HCT116 (cell line): ENCODE measurements at regions not wholly inside any gene's neighbourhood (a gene's known extent, or its start where the extent isn't known, plus 50 kb on each side); places are given as distances from the start of the nearest gene placed in this dataset.

Experiments used
- ATAC-seq: fragments of 200-7000 bp; cut with Tn5 transposase; 2 replicates; pipeline ENCODE4 v1.9.1; 2020; ENCODE audit warnings: mild to moderate bottlenecking, moderate library complexity
- BruUV-seq: library from RNA; stranded (reverse); fragments of 400-500 nt; replicated peaks from 2 replicates; lab custom pipeline; 2021; lab: Mats Ljungman, UMichigan
- CTCF ChIA-PET: fragments of 300-600 bp; sonication (Branson Sonifier 250); formaldehyde crosslinking; loops from one replicate; lab custom pipeline; 2021; ENCODE audit warnings: antibody characterized with exemption; lab: Charles Lee
- POLR2A ChIA-PET: fragments of 300-600, 350-600 bp; sonication (Branson Sonifier 250); formaldehyde crosslinking; loops from one replicate; lab custom pipeline; 2021; ENCODE audit warnings: antibody characterized with exemption; lab: Charles Lee
- RAD21 ChIA-PET, 2 experiments: fragments of 300-600 bp; sonication (Branson Sonifier 250); formaldehyde crosslinking; loops; one replicate each; lab custom pipeline; 2023; ENCODE audit warnings: low total read pairs in 2 of 2; ENCODE audit not compliant: uncharacterized antibody in 2 of 2, unreplicated experiment in 2 of 2, low non-redundant PET in 1 of 2; lab: Charles Lee
- DNase-seq: peaks from one replicate; pipeline ENCODE4 v3.0.0-alpha.2; 2010; ENCODE audit warnings: low read depth, low spot score
- H2AFZ ChIP-seq: fragments of 200-600 bp; shearing (Covaris generic), sonication (generic); 2 replicates; pipeline ENCODE4 v1.6.1; 2017; ENCODE audit warnings: low read depth, mixed run types, mixed read lengths, antibody characterized with exemption, low read length; ENCODE audit not compliant: poor library complexity, severe bottlenecking
- H3K27ac ChIP-seq: 2 replicates; pipeline ENCODE4 v1.5.1; 2012; ENCODE audit warnings: low read depth, low read length
- H3K27me3 ChIP-seq: fragments of 200-600 bp; sonication (generic); 2 replicates; pipeline ENCODE4 v1.6.1; 2016; ENCODE audit warnings: mixed run types, low read length, mixed read lengths; ENCODE audit not compliant: insufficient read depth
- H3K36me3 ChIP-seq, 2 experiments: fragments of 200-500 bp in 1 of 2; fragments of 200-600 bp in 1 of 2; sonication (Bioruptor generic) in 1 of 2; sonication (generic) in 1 of 2; 2 replicates each; pipeline versions ENCODE4 v1.5.1 to v1.6.1; 2014 to 2016; ENCODE audit warnings: low read length in 2 of 2, inconsistent platforms in 1 of 2, mixed read lengths in 1 of 2, mixed run types in 1 of 2; ENCODE audit not compliant: insufficient read depth in 2 of 2, control insufficient read depth in 1 of 2
- H3K4me1 ChIP-seq, 2 experiments: fragments of 200-600 bp in 1 of 2; sonication (generic) in 1 of 2; 2 replicates each; pipeline versions ENCODE4 v1.5.1 to v1.6.1; 2012 to 2017; ENCODE audit warnings: low read length in 2 of 2, inconsistent platforms in 1 of 2, mild to moderate bottlenecking in 1 of 2, mixed read lengths in 1 of 2, mixed run types in 1 of 2, moderate library complexity in 1 of 2; ENCODE audit not compliant: insufficient read depth in 2 of 2, control insufficient read depth in 1 of 2
- H3K4me2 ChIP-seq: fragments of 200-600 bp; sonication (generic); 2 replicates; pipeline ENCODE4 v1.6.1; 2017; ENCODE audit warnings: mixed run types, low read length, mixed read lengths
- H3K4me3 ChIP-seq, 2 experiments: fragments of 200-600 bp in 1 of 2; sonication (generic) in 1 of 2; replicated peaks in 1 of 2; 2 replicates each; pipeline ENCODE4 v1.5.1; 2011 to 2016; ENCODE audit warnings: low read length in 2 of 2, control low read depth in 1 of 2, low read depth in 1 of 2, mild to moderate bottlenecking in 1 of 2, mixed read lengths in 1 of 2, mixed run types in 1 of 2
- H3K79me2 ChIP-seq: fragments of 200-600 bp; sonication (generic); 2 replicates; pipeline ENCODE4 v1.6.1; 2017; ENCODE audit warnings: mild to moderate bottlenecking, mixed run types, low read length, moderate library complexity, mixed read lengths; ENCODE audit not compliant: insufficient read depth
- H3K9ac ChIP-seq: fragments of 200-600 bp; sonication (generic); 2 replicates; pipeline ENCODE4 v1.6.1; 2016; ENCODE audit warnings: low read length, mixed read lengths
- H3K9me2 ChIP-seq: fragments of 200-600 bp; sonication (generic), shearing (Covaris generic); 2 replicates; pipeline ENCODE4 v1.6.1; 2017; ENCODE audit warnings: mixed run types, mild to moderate bottlenecking, moderate library complexity; ENCODE audit not compliant: insufficient read depth
- H3K9me3 ChIP-seq, 2 experiments: fragments of 200-500 bp in 1 of 2; fragments of 200-600 bp in 1 of 2; sonication (Bioruptor generic) in 1 of 2; sonication (generic) in 1 of 2; 2 replicates each; pipeline ENCODE4 v1.6.1; 2014 to 2017; ENCODE audit warnings: low read length in 2 of 2, mixed read lengths in 2 of 2, inconsistent platforms in 1 of 2, low read depth in 1 of 2, mild to moderate bottlenecking in 1 of 2, mixed run types in 1 of 2, moderate library complexity in 1 of 2; ENCODE audit not compliant: control insufficient read depth in 1 of 2, insufficient read depth in 1 of 2
- H4K20me1 ChIP-seq: fragments of 200-600 bp; sonication (generic), shearing (Covaris generic); 2 replicates; pipeline ENCODE4 v1.6.1; 2017; ENCODE audit warnings: mixed run types, mild to moderate bottlenecking, moderate library complexity; ENCODE audit not compliant: insufficient read depth
- CBX3 ChIP-seq: IDR thresholded peaks from 2 replicates; pipeline ENCODE4 v1.6.1; 2012; ENCODE audit warnings: low read depth
- CEBPB ChIP-seq: IDR thresholded peaks from 2 replicates; pipeline ENCODE4 v1.6.1; 2012; ENCODE audit warnings: low read depth
- EZH2 ChIP-seq: fragments of 200-600 bp; sonication (generic); IDR thresholded peaks from 2 replicates; pipeline ENCODE4 v1.6.1; 2017; ENCODE audit warnings: antibody characterized with exemption, mixed run types
- SP1 ChIP-seq: IDR thresholded peaks from 2 replicates; pipeline ENCODE4 v1.6.1; 2012; ENCODE audit warnings: low read depth
- SRF ChIP-seq: IDR thresholded peaks from 2 replicates; pipeline ENCODE4 v1.6.1; 2012; ENCODE audit warnings: low read depth
- ZFX ChIP-seq: fragments of 450-650 bp; IDR thresholded peaks from 2 replicates; pipeline ENCODE4 v1.6.1; 2017
- ZNF274 ChIP-seq: fragments of 200-500 bp; sonication (Bioruptor generic); IDR thresholded peaks from 2 replicates; pipeline ENCODE4 v1.6.1; 2014; ENCODE audit warnings: mild to moderate bottlenecking, low read depth, low read length, inconsistent platforms
- intact Hi-C: fragments of 100-400 bp; cut with micrococcal nuclease; formaldehyde crosslinking; loops from 2 replicates; pipeline ENCODE4 v1.10.0; 2022
- TF ChIP-seq, protein P1 (sequence below), 3 experiments: fragments of 200-600 bp in 1 of 3; sonication (generic) in 1 of 3; IDR thresholded peaks in 2 of 3; conservative IDR thresholded peaks in 1 of 3; 2 replicates each; pipeline ENCODE4 v1.5.1; 2012 to 2017; ENCODE audit warnings: low read depth in 2 of 3, low read length in 2 of 3, antibody characterized with exemption in 1 of 3, borderline replicate concordance in 1 of 3, control low read depth in 1 of 3, mild to moderate bottlenecking in 1 of 3, mixed read lengths in 1 of 3, mixed run types in 1 of 3, moderate library complexity in 1 of 3; ENCODE audit not compliant: insufficient read depth in 1 of 3
- TF ChIP-seq, protein P2 (sequence below): IDR thresholded peaks from 2 replicates; pipeline ENCODE4 v1.6.1; 2012; ENCODE audit warnings: low read depth
- TF ChIP-seq, protein P3 (sequence below): IDR thresholded peaks from 2 replicates; pipeline ENCODE4 v1.6.1; 2012
- TF ChIP-seq, protein P4 (sequence below): IDR thresholded peaks from 2 replicates; pipeline ENCODE4 v1.6.1; 2012

DNA sequence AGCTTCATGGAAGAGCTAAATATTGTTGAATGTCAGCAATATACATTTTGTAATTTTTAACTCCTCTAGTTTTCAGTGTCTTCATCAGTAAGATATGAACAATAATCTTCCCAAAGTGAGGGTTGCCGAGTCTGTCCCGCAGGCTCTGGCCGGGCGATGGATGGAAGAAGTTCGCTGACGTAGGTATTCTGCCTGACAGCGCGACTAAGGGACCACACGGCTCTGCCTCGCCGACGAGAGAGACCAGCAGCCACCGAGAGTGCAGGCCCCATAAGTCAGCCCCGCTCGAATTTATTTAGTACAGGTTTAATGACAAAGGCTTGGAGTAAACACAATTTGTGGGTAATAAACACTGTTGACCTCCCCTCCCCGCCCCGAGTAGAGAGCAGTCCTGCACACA, 427.4 kb upstream of the NECTIN3 start:
- H3K27me3 ChIP-seq = no peaks in the 10 kb centered on the region
- TF ChIP-seq, protein P1, sequence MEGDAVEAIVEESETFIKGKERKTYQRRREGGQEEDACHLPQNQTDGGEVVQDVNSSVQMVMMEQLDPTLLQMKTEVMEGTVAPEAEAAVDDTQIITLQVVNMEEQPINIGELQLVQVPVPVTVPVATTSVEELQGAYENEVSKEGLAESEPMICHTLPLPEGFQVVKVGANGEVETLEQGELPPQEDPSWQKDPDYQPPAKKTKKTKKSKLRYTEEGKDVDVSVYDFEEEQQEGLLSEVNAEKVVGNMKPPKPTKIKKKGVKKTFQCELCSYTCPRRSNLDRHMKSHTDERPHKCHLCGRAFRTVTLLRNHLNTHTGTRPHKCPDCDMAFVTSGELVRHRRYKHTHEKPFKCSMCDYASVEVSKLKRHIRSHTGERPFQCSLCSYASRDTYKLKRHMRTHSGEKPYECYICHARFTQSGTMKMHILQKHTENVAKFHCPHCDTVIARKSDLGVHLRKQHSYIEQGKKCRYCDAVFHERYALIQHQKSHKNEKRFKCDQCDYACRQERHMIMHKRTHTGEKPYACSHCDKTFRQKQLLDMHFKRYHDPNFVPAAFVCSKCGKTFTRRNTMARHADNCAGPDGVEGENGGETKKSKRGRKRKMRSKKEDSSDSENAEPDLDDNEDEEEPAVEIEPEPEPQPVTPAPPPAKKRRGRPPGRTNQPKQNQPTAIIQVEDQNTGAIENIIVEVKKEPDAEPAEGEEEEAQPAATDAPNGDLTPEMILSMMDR (IDR thresholded peaks at IDR 0.05 in 2 of 3, conservative IDR thresholded peaks at IDR 0.05 in 1 of 3; ENCODE audit: borderline replicate concordance in 1 of 3, insufficient read depth in 1 of 3, low read depth in 2 of 3, low read length in 2 of 3) = no peak
- TF ChIP-seq ZNF274 (no peak), EZH2 (no peak), CBX3 (no peak), SP1 (no peak), SRF (no peak), CEBPB (no peak), ZFX (no peak)
- TF ChIP-seq, protein P2, sequence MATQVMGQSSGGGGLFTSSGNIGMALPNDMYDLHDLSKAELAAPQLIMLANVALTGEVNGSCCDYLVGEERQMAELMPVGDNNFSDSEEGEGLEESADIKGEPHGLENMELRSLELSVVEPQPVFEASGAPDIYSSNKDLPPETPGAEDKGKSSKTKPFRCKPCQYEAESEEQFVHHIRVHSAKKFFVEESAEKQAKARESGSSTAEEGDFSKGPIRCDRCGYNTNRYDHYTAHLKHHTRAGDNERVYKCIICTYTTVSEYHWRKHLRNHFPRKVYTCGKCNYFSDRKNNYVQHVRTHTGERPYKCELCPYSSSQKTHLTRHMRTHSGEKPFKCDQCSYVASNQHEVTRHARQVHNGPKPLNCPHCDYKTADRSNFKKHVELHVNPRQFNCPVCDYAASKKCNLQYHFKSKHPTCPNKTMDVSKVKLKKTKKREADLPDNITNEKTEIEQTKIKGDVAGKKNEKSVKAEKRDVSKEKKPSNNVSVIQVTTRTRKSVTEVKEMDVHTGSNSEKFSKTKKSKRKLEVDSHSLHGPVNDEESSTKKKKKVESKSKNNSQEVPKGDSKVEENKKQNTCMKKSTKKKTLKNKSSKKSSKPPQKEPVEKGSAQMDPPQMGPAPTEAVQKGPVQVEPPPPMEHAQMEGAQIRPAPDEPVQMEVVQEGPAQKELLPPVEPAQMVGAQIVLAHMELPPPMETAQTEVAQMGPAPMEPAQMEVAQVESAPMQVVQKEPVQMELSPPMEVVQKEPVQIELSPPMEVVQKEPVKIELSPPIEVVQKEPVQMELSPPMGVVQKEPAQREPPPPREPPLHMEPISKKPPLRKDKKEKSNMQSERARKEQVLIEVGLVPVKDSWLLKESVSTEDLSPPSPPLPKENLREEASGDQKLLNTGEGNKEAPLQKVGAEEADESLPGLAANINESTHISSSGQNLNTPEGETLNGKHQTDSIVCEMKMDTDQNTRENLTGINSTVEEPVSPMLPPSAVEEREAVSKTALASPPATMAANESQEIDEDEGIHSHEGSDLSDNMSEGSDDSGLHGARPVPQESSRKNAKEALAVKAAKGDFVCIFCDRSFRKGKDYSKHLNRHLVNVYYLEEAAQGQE = no peak
- TF ChIP-seq, protein P3, sequence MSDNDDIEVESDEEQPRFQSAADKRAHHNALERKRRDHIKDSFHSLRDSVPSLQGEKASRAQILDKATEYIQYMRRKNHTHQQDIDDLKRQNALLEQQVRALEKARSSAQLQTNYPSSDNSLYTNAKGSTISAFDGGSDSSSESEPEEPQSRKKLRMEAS = no peak
- TF ChIP-seq, protein P4, sequence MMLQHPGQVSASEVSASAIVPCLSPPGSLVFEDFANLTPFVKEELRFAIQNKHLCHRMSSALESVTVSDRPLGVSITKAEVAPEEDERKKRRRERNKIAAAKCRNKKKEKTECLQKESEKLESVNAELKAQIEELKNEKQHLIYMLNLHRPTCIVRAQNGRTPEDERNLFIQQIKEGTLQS = no peak
- TF ChIP-seq, all 23 proteins: peak for 0
- ATAC-seq (no peak), DNase-seq (no peak)
- H3K9me2 ChIP-seq = no peaks in the 10 kb centered on the region
- BruUV-seq = no TSS peak
- H3K9me3 ChIP-seq = no peaks in the 10 kb centered on the region
- no peaks in the 10 kb centered on the region for H3K36me3 ChIP-seq
- no peaks in the 10 kb centered on the region for H4K20me1 ChIP-seq
- no peak overlapping the region for H3K9ac ChIP-seq
- H3K4me3 ChIP-seq = no peak overlapping the region
- intact Hi-C loops = no loop called here
- H3K79me2 ChIP-seq = no peaks in the 10 kb centered on the region
- H3K27ac ChIP-seq = no peak overlapping the region
- ChIA-PET CTCF (no interaction called here), POLR2A (no interaction called here), RAD21 (no interaction called here)
- no peak overlapping the region for H2AFZ ChIP-seq
- no peaks in the 10 kb centered on the region for H3K4me1 ChIP-seq
- no peak overlapping the region for H3K4me2 ChIP-seq
